GM23248 (cell line): ENCODE measurements at regions not wholly inside any gene's neighbourhood (a gene's known extent, or its start where the extent isn't known, plus 50 kb on each side); places are given as distances from the start of the nearest gene placed in this dataset.

Experiments used
- EZH2 ChIP-seq: fragments of 200-600 bp; sonication (generic); IDR thresholded peaks from 2 replicates; pipeline ENCODE4 v1.6.1; 2018; ENCODE audit warnings: antibody characterized with exemption, mild to moderate bottlenecking; ENCODE audit not compliant: insufficient read depth, poor library complexity, severe bottlenecking
- EZH2phosphoT487 ChIP-seq: fragments of 200-600 bp; sonication (generic); IDR thresholded peaks from 2 replicates; pipeline ENCODE4 v1.6.1; 2018; ENCODE audit warnings: antibody characterized with exemption, moderate library complexity, mild to moderate bottlenecking, low read depth; ENCODE audit not compliant: insufficient read depth

DNA sequence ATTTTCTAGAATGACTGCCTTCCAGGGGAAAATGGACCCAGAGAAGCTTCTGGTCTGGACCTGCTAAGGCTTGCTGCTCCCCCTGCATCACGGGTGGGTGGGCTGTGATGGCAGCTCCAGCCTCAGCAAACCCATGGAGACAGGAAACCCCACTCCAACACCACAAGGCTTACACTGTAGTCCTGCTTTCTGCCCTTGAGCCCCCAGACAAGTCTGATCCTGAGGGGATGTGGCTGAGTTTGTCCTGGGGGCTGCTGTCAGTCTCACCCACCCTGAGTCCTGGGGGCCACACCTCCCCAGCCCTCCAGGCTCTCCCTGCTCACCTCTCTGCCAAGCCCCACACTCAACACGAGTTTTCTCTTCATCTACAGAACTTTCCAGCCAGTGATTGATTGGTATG is 279.4 kb downstream of the EIPR1 start:
- TF ChIP-seq EZH2phosphoT487 (no peak), EZH2 (no peak)
